ENCODE measurements at regions not wholly inside any gene's neighbourhood (a gene's known extent, or its start where the extent isn't known, plus 50 kb on each side); places are given as distances from the start of the nearest gene placed in this dataset.

GRCh38 chr18:77879829-77880228 is 630.2 kb downstream of the GALR1 start:
- no peak for TF ChIP-seq TAF1 (IDR thresholded peaks at IDR 0.05; ENCODE audit: borderline replicate concordance, insufficient read depth, low read length)
- TF ChIP-seq POLR2AphosphoS5 (IDR thresholded peaks at IDR 0.05; ENCODE audit: low read depth, low read length) = no peak
